Activated CD4-positive, alpha-beta T cell treated with anti-CD3 and anti-CD28 coated beads for 48 hours (primary cell): ENCODE measurements at regions not wholly inside any gene's neighbourhood (a gene's known extent, or its start where the extent isn't known, plus 50 kb on each side); places are given as distances from the start of the nearest gene placed in this dataset.

Experiments
- DNase-seq: peaks from one replicate; pipeline ENCODE4 v3.0.0-alpha.2; 2020

DNA sequence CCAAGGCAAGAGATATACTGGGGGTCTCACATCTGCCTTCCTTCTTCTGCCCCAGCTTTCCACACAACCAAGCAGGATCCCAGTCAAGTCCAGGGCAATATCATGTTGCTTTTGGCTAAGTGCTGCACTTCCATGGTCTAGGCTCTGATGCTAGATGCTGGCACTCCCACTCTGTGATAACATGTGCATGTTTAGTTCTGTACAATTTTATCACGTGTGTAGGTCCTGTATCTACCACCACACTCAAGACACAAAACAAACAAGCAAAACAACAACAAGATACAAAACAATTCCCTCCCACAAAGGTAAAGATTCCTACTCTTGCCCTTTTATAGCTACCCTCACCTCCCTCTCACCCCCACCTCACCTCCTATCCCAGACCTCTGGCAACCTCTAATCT, 105.6 kb upstream of the HABP2 start:
- DNase-seq = no peak

DNA sequence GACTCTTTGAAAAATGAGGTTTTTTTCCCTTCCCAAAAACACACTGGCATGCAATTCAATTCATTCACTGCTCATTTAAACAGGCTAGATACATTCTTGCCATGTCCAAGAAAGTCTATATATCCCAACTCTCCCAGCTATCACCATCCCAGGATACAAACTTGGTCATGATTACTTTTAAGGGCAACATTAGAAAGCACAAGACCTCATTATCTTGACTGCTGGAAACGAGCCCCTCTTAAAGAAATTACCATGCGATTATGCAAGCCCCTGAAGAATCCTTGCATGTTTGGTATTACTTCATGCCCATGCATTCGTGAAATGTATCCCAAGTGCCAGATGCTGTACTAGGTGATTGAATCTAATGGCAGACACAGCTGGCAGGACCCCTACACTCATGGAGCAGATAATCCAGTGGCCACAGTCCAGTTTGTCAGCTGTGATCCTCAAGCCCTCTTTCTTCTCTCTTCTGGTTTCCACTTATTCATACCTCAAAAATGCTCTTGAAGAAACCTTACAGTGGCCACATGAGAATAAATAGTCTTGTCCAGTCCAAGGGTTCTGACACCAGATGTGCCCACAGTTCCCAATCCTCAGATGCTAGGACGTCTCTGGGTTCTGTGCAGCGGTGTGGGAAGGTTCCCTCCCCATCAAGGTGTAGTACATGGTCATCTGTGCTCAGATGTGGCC, 103.7 kb upstream of the HABP2 start:
- DNase-seq = no peak

DNA sequence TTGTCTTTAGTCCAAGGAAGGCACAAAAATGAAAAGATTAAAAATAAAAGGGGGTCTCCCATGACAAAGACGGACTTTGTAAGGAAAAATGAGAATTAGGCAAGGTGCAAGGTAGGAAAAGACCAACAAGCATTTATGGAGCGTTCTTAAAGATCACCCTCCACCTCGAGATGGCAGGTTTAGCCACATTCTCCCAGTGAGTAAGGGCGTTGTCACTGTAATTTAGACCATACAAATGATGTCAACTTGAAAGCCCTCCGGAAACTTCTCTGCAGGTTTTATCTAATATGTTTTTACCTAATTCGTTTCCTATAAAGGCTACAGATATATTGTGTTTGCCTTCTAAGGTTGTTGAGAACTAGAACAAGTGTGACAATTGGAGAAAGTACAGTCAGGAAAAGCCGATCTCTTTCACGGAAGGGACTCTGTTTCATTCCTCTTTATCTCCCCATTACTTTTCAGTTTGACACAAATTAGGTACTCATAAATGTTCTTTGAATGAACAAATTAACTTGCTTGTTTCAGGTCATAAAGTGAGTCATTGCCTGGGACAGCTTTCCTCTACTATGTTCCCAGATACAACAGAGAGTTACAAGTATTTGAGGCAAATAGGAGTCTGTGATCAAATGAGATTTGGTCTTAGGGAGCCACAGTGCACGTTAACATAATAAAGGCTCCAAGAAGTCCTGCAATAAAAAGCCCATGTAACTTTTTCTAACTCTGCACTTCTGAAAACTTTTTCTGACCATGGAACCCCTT, 102.6 kb upstream of the HABP2 start:
- no peak for DNase-seq

DNA sequence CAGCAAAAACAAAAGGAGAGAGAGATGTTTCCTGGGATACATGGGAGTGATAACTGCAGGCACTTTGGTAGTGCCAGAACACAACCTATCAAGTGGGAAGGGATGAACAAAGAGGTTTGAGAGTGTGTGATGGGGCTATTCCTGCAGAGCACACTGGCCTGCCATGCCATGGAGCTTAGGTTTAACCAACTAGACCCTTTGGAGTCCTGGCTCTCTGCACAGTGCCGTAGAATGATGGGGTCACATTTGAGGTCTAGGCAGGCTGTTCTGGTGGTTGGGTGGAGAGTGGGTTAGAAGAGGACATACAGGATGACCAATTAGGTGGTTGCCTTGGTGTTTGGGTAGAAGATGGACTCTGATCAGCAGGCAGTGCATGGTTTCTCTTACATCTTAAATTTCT, 101.9 kb upstream of the HABP2 start:
- no peak for DNase-seq

DNA sequence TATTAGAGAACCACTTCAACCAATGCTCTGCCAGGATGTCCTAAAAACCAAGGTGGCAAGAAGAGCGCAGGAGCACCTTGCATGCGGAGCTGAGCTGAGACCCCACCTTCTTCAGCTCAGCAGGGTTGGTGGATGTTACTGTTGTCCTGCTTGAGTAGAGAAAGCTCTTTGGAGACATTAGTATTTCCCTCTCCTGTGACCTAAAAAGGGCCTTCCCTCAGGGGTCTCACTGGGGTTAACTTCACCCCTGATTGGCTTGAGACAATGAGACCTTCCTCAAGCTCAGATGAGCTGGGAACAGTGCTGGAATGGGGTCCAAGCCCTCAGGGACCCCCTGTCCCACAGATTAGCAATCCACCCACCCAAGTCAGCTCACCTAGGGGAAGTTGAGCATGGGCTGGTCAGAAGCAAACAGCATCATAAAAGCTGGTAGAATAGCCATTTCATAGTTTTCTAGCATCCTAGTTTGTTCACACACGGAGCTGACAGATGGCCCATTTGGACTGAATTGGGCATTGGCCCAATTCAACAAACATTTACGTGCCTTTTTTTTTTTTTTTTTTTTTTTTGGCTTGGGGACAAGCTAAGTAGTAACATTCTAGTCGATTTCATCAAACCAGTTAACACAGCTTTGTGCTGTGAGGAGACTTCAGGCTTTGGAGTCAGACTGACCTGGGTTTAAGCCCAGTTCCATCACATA, 100.6 kb upstream of the HABP2 start:
- DNase-seq = no peak

DNA sequence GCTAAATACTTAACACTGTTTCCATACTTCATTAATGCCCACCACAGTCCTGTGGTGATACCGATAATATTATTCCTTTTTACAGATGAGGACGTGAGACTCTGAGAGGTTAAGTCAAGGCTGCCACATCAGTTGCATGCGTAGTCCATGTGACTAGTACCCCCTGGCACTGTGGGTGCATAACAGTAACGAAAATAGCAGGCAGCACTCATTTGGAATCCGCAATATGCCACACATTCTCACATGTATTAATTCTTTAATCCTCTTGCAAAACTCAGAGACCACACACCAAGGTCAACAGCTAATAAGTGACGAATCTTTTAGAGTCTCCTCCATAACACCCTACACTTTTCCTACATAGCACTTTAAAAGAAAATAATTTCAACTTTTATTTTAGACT, 99.5 kb upstream of the HABP2 start:
- DNase-seq = no peak

DNA sequence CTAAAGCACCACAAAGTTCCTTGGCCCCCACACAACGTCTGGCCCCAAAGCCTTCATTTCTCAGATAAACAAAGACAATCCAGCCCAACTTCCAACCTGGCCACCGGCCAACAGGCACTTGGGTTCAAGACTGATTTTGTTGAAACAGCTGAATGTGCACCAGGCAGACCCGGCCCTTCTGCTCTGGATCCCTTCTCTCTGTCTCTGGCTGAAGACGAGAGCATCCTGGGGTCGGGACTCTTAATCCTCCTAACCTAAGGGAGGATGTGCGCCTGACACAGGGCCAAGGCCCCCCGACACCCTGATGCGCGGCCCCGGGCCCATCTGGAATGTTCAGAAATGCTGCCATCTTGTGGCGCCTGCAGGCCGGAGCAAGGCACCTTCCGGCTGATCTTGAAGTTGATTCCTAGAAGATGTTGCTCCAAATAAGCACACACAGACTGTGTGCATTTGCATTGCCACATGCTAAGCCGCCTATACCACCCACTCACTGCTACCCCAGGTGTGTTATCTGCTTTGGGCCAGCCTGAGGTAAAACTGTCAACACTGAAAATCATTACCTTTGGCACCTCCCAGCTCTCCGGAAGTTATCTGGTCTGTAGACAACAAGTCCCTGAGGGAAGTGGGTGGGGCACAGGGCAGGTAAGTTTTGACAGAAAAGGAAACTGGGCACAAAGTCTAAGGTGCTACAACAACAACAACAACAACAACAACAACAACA, 98.4 kb upstream of the HABP2 start:
- peak; percentile 46 for DNase-seq

DNA sequence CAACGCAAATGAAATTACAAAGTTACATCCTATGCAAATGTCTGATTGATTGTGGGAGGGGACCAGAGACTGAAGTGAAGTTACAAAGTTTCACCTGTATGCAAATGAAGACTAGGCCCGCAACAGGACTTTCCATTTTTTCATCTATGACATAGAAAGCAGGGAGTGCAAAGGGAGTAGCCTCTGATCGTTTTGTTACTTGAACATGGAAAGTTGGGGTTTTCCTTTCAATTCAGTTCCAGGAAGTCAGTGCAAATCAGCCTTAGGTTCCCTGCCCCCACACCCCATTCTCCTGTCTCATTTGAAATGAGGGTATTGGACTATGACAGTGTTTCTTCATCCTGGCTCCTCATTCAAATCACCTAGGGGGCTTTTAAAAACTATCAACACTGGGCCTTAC, 96.9 kb upstream of the HABP2 start:
- DNase-seq = no peak

DNA sequence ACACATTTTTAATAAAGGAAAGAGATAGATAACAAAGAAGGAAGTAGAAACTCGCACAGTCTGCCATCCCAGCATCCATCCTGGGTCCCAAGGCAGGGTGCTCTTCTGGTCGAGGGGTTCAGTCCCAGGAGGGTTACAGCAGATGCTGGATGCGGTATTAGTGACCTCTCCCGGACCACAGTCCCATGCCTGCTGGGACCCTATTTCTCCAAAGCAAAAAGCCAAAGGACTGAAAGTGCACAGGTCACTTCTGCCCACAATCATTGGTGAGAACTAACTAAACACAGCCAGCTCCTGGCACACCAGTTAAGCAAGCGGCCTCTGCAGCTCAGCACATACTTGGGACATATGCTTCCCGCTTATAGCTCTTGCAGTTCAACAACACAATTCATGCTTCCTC, 96.1 kb upstream of the HABP2 start:
- no peak for DNase-seq

DNA sequence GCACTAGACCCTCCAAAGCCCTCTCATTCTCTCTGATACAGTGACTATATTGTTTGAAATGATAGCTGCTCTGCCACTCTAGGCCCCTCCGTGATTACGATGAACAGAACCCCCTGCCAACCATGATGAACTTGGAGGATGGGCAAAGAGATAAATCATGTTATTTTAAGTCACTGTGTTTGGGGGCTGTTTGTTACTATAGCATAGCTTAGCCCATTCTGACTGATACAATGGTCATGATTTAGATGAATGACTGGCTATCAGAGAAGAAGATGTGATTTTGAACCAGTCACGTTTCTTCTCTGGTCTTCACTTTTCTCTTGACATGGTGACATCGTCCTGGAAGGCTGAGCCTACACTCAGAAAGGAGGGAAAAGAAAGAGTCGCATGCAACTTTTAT, 95.4 kb upstream of the HABP2 start:
- no peak for DNase-seq

DNA sequence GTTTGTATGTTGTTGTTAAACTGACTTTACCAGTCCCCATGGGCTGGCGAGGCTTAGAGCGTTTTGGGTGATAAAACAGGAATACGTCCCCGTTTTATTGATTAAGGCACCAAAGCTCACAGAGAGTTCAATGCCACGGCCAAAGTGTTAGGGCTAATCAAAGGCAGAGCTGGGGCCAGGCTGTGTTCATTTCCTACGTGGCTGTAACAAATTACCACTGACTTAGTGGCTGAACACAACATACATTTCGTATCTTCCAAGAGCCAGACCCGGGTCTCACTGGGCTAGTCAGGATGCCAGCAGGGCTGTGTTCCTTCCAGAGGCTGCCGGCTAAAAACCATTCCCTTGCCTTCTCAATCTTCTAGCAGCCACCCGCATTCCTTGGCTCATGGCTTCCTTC, 94.4 kb upstream of the HABP2 start:
- no peak for DNase-seq

DNA sequence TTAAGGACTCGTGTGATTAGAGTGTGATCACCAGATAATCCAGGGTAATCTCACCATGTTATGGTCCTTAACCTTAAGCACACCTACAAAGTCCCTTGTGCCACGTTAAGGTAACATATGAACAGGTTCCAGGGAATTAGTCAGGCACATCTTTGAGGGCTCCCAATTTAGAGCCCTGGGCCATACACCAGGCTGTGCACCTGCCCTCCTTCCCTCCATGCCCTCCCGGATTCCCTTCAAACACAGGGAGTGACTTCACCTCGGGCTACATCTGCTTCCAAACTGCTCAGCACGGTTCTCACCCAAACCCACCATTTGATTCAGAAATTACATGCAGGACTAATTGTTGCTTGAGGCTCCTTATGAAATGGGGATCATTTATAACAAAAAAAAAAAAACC, 93.9 kb upstream of the HABP2 start:
- no peak for DNase-seq

DNA sequence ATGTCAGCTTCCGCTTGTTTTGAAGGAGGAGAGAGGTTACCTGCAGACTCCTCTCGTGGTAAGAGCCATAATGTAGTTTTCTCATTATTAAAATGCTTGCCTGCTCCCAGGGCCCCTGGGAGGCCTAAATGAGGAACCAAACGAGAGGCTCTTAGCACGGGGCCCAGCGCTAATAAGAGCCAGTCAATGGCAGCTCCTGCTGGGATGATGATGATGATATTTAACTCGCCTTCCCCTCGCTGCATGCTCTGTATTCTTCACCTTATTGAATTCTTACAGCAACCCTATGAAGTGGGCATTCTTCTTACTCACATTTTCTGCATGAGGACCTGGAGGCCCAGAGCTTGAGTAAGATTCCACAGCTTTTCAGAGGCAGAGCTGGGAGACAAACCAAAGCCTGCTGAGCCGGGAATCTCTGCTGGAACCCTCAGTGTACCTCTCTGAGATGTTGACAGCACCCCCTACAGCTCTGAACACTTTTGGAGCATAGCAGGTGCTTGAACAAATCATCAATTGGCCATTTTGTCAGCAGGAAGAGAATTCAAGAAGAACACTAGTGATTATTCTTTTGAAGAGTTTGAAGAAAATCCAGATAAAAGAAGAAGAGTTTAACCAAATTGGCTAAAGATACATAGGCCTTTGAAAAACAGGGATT, 93.1 kb upstream of the HABP2 start:
- DNase-seq = no peak

DNA sequence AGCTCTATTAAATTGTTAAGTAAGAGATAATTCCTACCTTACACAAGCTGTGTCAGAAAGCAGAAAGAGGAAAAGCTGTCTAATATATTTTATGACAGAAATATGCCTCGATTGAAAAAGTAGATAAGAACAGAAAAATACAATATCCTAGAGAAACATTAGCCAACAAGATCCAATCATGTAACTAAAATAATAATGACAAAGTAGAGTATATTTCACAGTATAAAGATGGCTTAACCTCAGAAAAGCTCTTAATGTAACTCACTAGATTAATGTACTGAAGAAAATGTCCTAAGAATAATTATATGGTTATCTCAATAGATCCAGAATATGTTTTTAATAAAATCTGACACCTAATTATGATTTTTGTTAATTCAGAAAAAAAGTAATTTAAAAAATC, 89.8 kb upstream of the HABP2 start:
- no peak for DNase-seq

DNA sequence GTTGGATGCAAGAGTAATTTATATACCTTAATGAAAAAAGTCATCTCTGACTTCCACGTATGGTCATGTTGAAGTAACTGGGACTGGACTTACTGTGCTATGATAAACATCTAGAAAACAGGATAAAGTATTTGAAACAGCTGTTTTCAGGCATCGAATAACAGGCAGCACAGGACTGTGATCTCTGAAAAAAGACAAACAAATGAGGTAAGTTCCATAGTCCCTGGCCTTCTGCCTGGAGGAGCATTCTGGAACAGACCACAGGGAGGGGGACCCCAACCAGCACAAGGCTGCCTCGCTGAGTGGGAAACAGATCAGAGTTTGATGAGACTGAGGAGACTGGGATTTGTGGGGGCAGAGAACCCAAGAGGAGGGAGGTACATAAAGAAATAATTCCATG, 89.1 kb upstream of the HABP2 start:
- no peak for DNase-seq

DNA sequence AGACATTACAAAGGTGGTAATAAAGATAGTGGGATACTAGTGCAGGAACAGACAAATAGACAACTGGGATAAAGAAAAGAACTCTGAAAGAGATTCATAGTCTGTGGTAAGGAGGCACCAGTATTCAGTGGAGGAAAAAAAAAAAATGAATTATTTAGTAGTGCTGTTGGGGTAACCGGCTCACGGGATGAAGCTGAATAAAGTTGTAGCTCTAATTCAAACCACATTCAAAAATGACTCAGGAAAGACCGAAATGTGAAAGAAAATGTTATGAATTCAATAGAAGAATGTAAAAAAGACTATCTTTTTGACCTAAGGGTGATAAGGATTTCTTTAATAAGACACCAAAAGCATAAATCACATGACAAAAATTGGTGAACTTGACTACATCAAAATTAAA, 83.1 kb upstream of the HABP2 start:
- DNase-seq = no peak

DNA sequence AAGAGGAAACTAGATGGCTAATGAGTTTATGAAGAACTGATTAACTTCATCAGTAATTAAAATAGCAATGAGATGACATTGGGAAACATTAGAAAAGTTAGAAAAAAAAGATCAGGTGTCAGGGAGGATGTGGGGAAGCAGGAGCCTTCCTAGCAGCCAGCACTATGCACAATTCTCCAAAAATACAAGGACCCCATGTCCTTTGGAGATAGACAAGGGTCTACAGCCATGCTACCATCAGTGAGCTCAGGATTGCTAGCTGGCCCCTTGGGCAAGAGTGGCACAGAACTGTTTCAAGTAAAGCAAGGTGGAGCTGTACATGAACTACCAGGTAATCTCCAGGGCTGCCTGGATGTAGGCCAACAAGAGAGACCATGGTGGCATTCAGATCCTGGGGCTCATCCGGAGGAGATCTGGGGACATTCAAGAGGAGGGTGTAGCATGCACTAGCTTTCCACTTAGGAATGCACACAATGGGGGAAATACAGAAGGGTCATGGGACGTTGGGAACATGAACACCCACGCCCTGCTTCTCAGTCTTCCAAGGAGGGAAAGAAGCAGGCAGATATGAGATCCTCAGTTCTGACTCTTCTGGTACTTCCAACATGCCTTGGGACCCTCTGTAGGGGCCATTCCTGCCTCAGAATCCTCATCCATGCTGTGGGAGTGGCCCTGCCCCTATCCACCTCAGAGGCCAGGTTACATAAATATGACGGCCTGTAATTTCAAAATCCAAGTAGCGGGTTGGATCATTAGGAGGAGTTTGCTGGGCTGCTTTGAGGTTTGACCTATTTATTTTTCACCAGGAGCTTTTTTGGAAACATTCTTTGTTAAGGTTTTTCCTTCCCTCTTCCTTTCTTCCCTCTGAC, 82.2 kb upstream of the HABP2 start:
- no peak for DNase-seq

DNA sequence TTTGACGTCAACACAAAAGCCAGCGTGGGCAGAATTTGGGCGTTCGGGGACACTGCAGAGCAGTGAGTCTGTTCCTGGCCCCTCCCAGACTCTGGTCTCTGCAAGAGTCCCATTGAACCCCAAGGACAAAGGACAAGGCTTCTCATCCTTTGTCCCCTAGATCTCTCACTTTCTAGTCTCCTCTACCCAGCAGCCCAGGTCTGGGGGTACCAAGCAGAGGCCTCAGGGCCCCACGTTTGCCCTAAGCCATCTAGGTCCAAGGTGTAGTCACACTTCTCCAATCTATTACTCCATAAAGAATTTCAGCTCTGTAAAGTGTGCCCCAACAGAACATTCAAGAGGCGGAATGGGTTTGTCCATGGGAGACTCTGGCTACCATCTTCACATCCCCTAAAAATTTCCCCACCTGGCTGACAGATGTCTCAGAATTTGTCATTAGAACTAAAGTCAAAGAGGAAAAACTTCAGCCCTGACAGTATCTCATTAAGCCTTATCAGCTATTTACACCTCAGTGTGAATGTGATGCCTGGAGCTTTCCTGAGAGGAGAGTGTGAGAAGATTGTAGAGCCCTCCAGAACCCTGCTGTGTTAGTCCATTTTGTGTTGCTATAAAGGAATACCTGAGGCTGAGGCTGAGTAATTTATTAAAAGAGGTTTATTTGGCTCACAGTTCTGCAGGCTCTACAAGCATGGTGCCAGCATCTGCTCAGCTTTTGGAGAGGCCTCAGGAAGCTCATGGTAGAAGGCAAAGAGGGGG, 81.4 kb upstream of the HABP2 start:
- DNase-seq = no peak

DNA sequence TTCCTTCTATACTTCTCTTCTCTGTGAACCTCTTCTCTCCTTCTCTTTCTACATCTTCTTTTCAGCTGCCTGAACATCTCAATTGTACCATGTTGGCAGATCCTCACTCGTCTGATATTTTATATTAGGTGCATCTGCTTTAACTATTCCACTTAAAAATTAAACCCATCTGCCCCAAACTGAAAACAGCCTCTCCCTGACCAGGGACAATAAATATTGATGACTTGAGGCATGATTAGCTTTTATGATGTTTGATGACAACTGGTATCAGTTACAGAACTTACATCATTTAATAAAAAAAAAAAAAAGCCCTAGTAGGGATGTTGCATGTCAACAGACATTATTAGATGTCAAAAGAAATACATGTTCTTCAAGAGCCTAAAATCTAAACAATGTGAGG, 79.8 kb upstream of the HABP2 start:
- DNase-seq = no peak

DNA sequence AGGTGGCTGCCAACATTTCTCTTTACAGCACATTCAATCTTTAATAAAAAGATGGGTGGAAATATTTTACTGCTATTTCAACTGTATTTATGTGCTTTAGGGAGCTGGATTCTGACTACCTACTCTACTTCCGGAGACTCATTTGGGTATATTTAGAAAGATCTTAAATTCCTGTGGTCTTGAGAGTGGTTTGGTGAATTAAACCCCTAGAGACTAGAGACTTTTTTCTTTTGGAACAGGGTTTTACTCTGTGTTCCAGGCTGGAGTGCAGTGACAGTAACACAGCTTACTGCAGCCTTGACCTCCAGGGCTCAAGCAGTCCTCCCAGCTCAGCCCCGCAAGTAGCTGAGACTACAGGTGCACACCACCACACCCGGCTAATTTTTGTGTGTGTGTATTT, 79.0 kb upstream of the HABP2 start:
- no peak for DNase-seq

DNA sequence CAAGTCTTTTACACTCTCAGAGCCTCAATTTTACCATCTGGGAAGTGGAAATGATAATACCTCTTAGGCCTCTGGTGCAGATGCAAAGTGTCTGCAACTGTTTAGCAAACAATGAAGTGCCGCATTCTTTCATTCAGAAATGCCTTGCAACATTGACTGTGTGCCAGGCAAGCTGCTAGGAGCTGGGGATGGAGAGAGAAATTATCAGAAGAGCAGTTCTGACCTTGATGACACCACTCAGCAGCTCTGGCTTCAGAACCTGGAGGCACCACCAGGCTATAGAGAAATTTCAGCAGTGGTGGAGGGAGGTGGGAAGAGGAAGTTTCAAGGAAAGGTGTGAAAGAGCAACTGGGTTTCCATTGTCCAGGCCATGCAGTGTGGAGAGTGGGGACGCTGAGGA, 78.1 kb upstream of the HABP2 start:
- no peak for DNase-seq
